ENCODE measurements at regions not wholly inside any gene's neighbourhood (a gene's known extent, or its start where the extent isn't known, plus 50 kb on each side); places are given as distances from the start of the nearest gene placed in this dataset.
"Not testable (repeated sequence)": the region's sequence is repeated elsewhere in the genome, so short reads cannot be mapped to it uniquely, and the experiment has no call there.

- H3K4me3 ChIP-seq (ENCODE audit: control insufficient read depth, low read depth, low read length): no peak overlapping the region
- no peak for TF ChIP-seq CTCF (conservative IDR thresholded peaks at IDR 0.05; ENCODE audit: control insufficient read depth, insufficient read depth, low read depth, low read length)
- DNase-seq (ENCODE audit: low read depth): no peak
Measured at GRCh38 chr2:47629501-47630460, 59.0 kb upstream of the KCNK12 start.

GRCh38 chr2:47628904-47629303 lies 58.1 kb upstream of the KCNK12 start:
- H3K4me3 ChIP-seq (ENCODE audit: control insufficient read depth, low read depth, low read length): no peak overlapping the region
- no peak for DNase-seq (ENCODE audit: low read depth)
- TF ChIP-seq CTCF (conservative IDR thresholded peaks at IDR 0.05; ENCODE audit: control insufficient read depth, insufficient read depth, low read depth, low read length): no peak

GRCh38 chr2:47626664-47627063 lies 55.9 kb upstream of the KCNK12 start:
- TF ChIP-seq CTCF (conservative IDR thresholded peaks at IDR 0.05; ENCODE audit: control insufficient read depth, insufficient read depth, low read depth, low read length): no peak
- H3K4me3 ChIP-seq (ENCODE audit: control insufficient read depth, low read depth, low read length): no peak overlapping the region
- DNase-seq (ENCODE audit: low read depth): no peak

GRCh38 chr2:47623140-47623539 lies 52.4 kb upstream of the KCNK12 start:
- not testable (repeated sequence) for H3K4me3 ChIP-seq (ENCODE audit: control insufficient read depth, low read depth, low read length); DNase-seq (ENCODE audit: low read depth)

GRCh38 chr2:47620770-47621437 lies 50.1 kb upstream of the KCNK12 start:
- DNase-seq (ENCODE audit: low read depth): no peak
- no peak overlapping the region for H3K4me3 ChIP-seq (ENCODE audit: control insufficient read depth, low read depth, low read length)
- TF ChIP-seq CTCF (conservative IDR thresholded peaks at IDR 0.05; ENCODE audit: control insufficient read depth, insufficient read depth, low read depth, low read length): no peak

Measured in fibroblast of mammary gland (primary cell).